OCI-LY3 (cell line): ENCODE measurements at regions not wholly inside any gene's neighbourhood (a gene's known extent, or its start where the extent isn't known, plus 50 kb on each side); places are given as distances from the start of the nearest gene placed in this dataset.

Source experiments
- EZH2phosphoT487 ChIP-seq: fragments of 200-600 bp; shearing (Covaris generic); IDR thresholded peaks from 2 replicates; pipeline ENCODE4 v1.6.1; 2018; ENCODE audit warnings: antibody characterized with exemption, mixed run types, low read depth
- TF ChIP-seq, protein P1 (sequence below): fragments of 200-600, 300-600 bp; sonication (generic); IDR thresholded peaks from 2 replicates; pipeline ENCODE4 v1.5.1; 2014; ENCODE audit warnings: antibody characterized with exemption, low read length, low read depth

DNA sequence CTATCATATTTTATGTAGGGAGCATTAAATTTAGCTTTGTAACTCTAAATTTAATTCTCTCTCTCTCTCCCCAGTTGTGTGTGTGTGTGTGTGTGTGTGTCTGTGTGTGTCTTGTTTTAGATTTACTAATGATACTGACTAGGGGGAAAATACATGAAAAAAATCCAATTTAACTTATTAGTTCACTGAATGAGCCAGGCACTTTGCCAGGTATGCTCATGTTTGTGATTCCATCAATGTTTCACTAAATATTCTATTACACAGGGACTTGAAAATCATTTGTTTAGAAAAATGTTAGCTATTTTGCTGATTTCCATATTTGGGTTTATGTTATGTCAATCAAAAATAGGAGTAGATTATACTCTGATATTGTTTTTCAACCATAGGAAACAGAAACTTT is 203.7 kb upstream of the ZNF804A start:
- TF ChIP-seq EZH2phosphoT487, result no peak
- TF ChIP-seq, protein P1, sequence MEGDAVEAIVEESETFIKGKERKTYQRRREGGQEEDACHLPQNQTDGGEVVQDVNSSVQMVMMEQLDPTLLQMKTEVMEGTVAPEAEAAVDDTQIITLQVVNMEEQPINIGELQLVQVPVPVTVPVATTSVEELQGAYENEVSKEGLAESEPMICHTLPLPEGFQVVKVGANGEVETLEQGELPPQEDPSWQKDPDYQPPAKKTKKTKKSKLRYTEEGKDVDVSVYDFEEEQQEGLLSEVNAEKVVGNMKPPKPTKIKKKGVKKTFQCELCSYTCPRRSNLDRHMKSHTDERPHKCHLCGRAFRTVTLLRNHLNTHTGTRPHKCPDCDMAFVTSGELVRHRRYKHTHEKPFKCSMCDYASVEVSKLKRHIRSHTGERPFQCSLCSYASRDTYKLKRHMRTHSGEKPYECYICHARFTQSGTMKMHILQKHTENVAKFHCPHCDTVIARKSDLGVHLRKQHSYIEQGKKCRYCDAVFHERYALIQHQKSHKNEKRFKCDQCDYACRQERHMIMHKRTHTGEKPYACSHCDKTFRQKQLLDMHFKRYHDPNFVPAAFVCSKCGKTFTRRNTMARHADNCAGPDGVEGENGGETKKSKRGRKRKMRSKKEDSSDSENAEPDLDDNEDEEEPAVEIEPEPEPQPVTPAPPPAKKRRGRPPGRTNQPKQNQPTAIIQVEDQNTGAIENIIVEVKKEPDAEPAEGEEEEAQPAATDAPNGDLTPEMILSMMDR, result no peak
